GM12872 (cell line): ENCODE measurements at regions not wholly inside any gene's neighbourhood (a gene's known extent, or its start where the extent isn't known, plus 50 kb on each side); places are given as distances from the start of the nearest gene placed in this dataset.

Experiments used
- TF ChIP-seq, protein P1 (sequence below): IDR thresholded peaks from 3 replicates; pipeline ENCODE4 v1.5.1; 2011; ENCODE audit warnings: low read depth, mild to moderate bottlenecking, low read length, moderate library complexity; ENCODE audit not compliant: insufficient read depth

- TF ChIP-seq, protein P1, sequence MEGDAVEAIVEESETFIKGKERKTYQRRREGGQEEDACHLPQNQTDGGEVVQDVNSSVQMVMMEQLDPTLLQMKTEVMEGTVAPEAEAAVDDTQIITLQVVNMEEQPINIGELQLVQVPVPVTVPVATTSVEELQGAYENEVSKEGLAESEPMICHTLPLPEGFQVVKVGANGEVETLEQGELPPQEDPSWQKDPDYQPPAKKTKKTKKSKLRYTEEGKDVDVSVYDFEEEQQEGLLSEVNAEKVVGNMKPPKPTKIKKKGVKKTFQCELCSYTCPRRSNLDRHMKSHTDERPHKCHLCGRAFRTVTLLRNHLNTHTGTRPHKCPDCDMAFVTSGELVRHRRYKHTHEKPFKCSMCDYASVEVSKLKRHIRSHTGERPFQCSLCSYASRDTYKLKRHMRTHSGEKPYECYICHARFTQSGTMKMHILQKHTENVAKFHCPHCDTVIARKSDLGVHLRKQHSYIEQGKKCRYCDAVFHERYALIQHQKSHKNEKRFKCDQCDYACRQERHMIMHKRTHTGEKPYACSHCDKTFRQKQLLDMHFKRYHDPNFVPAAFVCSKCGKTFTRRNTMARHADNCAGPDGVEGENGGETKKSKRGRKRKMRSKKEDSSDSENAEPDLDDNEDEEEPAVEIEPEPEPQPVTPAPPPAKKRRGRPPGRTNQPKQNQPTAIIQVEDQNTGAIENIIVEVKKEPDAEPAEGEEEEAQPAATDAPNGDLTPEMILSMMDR: no peak
Observed at GRCh38 chr5:145568581-145568980, 266.6 kb downstream of the PRELID2 start.

GRCh38 chr5:145562931-145563330 is 272.2 kb downstream of the PRELID2 start:
- TF ChIP-seq, protein P1: no peak

GRCh38 chr5:145558288-145558687 is 276.9 kb downstream of the PRELID2 start:
- TF ChIP-seq, protein P1: no peak

DNA sequence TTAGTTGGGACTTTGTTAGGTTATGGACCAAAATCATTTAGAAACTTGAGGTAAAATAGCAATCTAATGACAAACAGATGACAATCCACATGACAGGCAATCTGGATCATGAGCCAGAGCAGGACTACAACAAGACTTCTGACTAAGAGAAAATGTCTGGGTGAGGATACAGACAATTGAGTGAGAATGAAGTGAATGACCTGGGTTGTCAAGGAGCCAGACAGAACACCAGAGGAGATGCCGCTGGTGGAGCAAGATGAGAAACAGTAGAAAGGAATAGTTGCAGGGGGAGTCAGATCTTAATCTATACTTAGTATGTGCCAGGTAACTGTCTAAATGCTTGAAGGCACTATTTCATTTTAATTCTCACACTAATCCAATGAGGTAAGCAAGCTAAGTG is 277.8 kb downstream of the PRELID2 start:
- TF ChIP-seq, protein P1: no peak

DNA sequence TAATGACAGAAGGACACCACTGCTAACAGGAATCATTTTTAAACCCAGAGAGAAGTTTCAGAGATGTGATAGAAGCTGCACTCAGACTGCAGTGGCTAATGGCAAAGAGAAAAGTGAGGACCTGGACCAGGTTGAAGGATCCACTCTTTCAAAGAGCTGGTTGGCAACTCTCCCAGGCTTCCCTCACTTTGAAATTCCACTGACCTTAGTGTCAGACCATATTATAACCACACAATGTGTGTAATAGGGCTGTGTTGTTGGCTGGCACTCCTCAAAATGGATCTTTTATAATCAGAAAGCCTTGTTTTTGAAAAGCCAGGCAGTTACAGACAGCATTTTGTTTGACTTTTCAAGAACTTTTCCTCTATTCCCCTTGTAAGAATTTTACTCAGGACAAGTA is 280.7 kb downstream of the PRELID2 start:
- TF ChIP-seq, protein P1: no peak

DNA sequence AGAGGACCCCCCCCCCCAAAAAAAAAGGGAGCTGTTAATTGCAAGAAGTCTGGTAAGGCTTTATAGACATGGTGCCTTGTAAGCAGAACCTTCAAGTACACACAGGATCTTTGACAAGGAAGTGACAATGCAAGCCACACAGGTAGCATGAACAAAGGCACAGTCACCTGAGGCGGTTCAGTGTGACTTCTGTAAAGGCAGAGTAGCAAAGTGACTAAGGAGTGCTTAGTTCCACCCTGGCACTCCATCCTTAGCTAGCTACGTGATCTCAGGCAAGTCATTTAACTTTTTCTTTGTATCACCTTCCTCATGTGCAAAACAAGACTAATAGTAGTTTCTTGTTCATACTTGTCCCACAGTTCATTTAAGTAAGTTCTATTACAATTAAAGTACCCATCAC is 282.0 kb downstream of the PRELID2 start:
- TF ChIP-seq, protein P1: no peak

DNA sequence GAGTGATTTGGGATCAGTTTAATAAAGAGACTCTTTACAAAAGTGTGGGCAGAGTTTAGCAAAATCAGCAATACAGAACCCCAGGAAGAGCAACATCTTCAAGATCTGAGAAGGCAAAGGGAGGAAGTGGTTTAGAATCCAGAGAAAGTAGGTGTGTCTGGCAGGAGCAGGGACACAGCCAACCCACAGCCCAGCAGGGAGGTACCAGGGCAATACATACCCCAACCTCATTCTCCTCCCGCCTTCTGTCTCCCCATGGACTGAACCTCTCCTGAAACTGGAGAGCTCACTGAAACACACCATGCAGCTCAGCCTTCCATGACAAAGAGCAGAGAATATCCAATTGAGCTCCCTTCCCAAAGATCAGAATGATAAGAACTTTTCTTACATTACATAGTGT is 283.4 kb downstream of the PRELID2 start:
- TF ChIP-seq, protein P1: no peak

DNA sequence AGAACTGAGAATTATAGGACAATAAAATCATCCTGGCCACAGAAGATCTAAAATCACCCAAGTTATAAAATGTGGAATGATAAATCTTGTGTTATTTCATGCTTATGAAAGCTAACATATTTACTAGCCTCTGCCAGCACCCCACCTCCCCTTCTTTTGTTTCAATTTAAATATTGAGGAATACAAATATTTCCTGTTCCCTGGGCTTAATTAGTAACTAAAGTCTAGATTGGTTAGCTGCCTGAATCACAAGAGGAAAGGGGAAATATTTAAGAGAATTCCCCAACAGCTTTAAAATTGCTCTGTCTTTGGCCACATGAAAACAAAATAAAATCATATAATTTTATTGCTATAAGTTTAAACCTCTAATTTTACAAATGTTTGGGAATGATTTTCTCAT is 287.0 kb downstream of the PRELID2 start:
- TF ChIP-seq, protein P1: no peak
